GM21423 (cell line): ENCODE measurements at regions not wholly inside any gene's neighbourhood (a gene's known extent, or its start where the extent isn't known, plus 50 kb on each side); places are given as distances from the start of the nearest gene placed in this dataset.

Experiments used
- ATAC-seq: cut with Tn5 transposase; IDR thresholded peaks from one replicate; pipeline ENCODE4 v1.9.1; 2021; ENCODE audit warnings: mild to moderate bottlenecking, moderate library complexity; ENCODE audit not compliant: unreplicated experiment

- ATAC-seq: no peak
Observed at GRCh38 chr6:208938-209337, 83.3 kb upstream of the DUSP22 start.

- ATAC-seq: peak; percentile 78
Observed at GRCh38 chr6:209432-210103, 82.7 kb upstream of the DUSP22 start.

GRCh38 chr6:210104-210456 lies 82.2 kb upstream of the DUSP22 start:
- no peak for ATAC-seq

GRCh38 chr6:210778-211374 lies 81.4 kb upstream of the DUSP22 start:
- ATAC-seq: no peak

- ATAC-seq: no peak
Observed at GRCh38 chr6:211871-212497, 80.3 kb upstream of the DUSP22 start.

- ATAC-seq: no peak
Observed at GRCh38 chr6:213284-213683, 79.0 kb upstream of the DUSP22 start.

GRCh38 chr6:214428-214827 lies 77.9 kb upstream of the DUSP22 start:
- no peak for ATAC-seq

GRCh38 chr6:215335-216034 lies 76.8 kb upstream of the DUSP22 start:
- no peak for ATAC-seq

GRCh38 chr6:217048-217659 lies 75.1 kb upstream of the DUSP22 start:
- no peak for ATAC-seq

GRCh38 chr6:218153-219018 lies 73.9 kb upstream of the DUSP22 start:
- ATAC-seq: peak; percentile 44

GRCh38 chr6:219019-219570 lies 73.2 kb upstream of the DUSP22 start:
- peak; percentile 17 for ATAC-seq

GRCh38 chr6:219641-220198 lies 72.6 kb upstream of the DUSP22 start:
- no peak for ATAC-seq

- no peak for ATAC-seq
Observed at GRCh38 chr6:220312-220711, 72.0 kb upstream of the DUSP22 start.

GRCh38 chr6:220721-221475 lies 71.4 kb upstream of the DUSP22 start:
- no peak for ATAC-seq

GRCh38 chr6:221531-222349 lies 70.5 kb upstream of the DUSP22 start:
- ATAC-seq: no peak

- no peak for ATAC-seq
Observed at GRCh38 chr6:222468-222867, 69.8 kb upstream of the DUSP22 start.

GRCh38 chr6:223136-223535 lies 69.2 kb upstream of the DUSP22 start:
- ATAC-seq: no peak

- no peak for ATAC-seq
Observed at GRCh38 chr6:223763-224162, 68.5 kb upstream of the DUSP22 start.
